IMR-90 (cell line): ENCODE measurements at regions not wholly inside any gene's neighbourhood (a gene's known extent, or its start where the extent isn't known, plus 50 kb on each side); places are given as distances from the start of the nearest gene placed in this dataset.

Source experiments
- ATAC-seq: fragments of 200-7000 bp; cut with Tn5 transposase; 2 replicates; pipeline ENCODE4 v1.9.1; 2020; ENCODE audit warnings: low read depth, mild to moderate bottlenecking, moderate library complexity
- BruUV-seq: library from RNA; stranded (reverse); fragments of 400-500 nt; replicated peaks from 2 replicates; lab custom pipeline; 2021; lab: Mats Ljungman, UMichigan
- CTCF ChIA-PET: fragments of 300-600 bp; formaldehyde crosslinking; extraction: SDS; loops from one replicate; lab custom pipeline; 2021; ENCODE audit warnings: antibody characterized with exemption; lab: Yijun Ruan, JAX
- POLR2A ChIA-PET: fragments of 300-600 bp; sonication (Branson Sonifier 250); formaldehyde crosslinking; loops from one replicate; lab custom pipeline; 2022; ENCODE audit warnings: antibody characterized with exemption; ENCODE audit not compliant: unreplicated experiment; lab: Charles Lee
- DNase-seq: peaks from one replicate; pipeline ENCODE4 v3.0.0; 2013
- H2AFZ ChIP-seq: replicated peaks from 2 replicates; pipeline ENCODE3; 2013; ENCODE audit warnings: low read length, mild to moderate bottlenecking; ENCODE audit not compliant: poor library complexity
- H2AK5ac ChIP-seq: 2 replicates; pipeline ENCODE4 v1.6.1; 2013; ENCODE audit warnings: low read depth, low read length, inconsistent platforms
- H2AK9ac ChIP-seq: replicated peaks from 2 replicates; pipeline ENCODE3; 2013; ENCODE audit warnings: mild to moderate bottlenecking, low read depth, low read length, moderate library complexity; ENCODE audit not compliant: poor library complexity
- H2BK120ac ChIP-seq: 2 replicates; pipeline ENCODE4 v1.6.1; 2013; ENCODE audit warnings: low read depth, low read length, inconsistent platforms
- H2BK15ac ChIP-seq: 3 replicates; pipeline ENCODE4 v1.6.1; 2013; ENCODE audit warnings: low read depth, low read length, inconsistent platforms
- H2BK20ac ChIP-seq: 2 replicates; pipeline ENCODE4 v1.6.1; 2013; ENCODE audit warnings: low read depth, mild to moderate bottlenecking, inconsistent platforms, low read length, moderate library complexity
- H2BK5ac ChIP-seq: 2 replicates; pipeline ENCODE4 v1.6.1; 2013; ENCODE audit warnings: mild to moderate bottlenecking, low read depth, low read length, inconsistent platforms; ENCODE audit not compliant: poor library complexity, severe bottlenecking
- H3K14ac ChIP-seq: replicated peaks from 2 replicates; pipeline ENCODE4 v1.6.1; 2013; ENCODE audit warnings: low read depth, low read length, inconsistent platforms
- H3K18ac ChIP-seq: 2 replicates; pipeline ENCODE4 v1.6.1; 2013; ENCODE audit warnings: low read depth, low read length, control low read depth
- H3K23ac ChIP-seq: 2 replicates; pipeline ENCODE4 v1.6.1; 2013; ENCODE audit warnings: low read depth, low read length, inconsistent platforms
- H3K27ac ChIP-seq: 2 replicates; pipeline ENCODE4 v1.5.1; 2013; ENCODE audit warnings: mild to moderate bottlenecking, control low read depth, low read length; ENCODE audit not compliant: insufficient read depth
- H3K27me3 ChIP-seq: 2 replicates; pipeline ENCODE4 v1.6.1; 2013; ENCODE audit warnings: low read length; ENCODE audit not compliant: control insufficient read depth, insufficient read depth
- H3K36me3 ChIP-seq: 2 replicates; pipeline ENCODE4 v1.6.1; 2013; ENCODE audit warnings: low read length, mixed read lengths; ENCODE audit not compliant: control insufficient read depth, insufficient read depth
- H3K4ac ChIP-seq: 2 replicates; pipeline ENCODE4 v1.6.1; 2013; ENCODE audit warnings: low read depth, low read length, inconsistent platforms
- H3K4me1 ChIP-seq: 2 replicates; pipeline ENCODE4 v1.6.1; 2013; ENCODE audit warnings: low read length, mixed read lengths; ENCODE audit not compliant: control insufficient read depth, insufficient read depth
- H3K4me2 ChIP-seq: 2 replicates; pipeline ENCODE4 v1.6.1; 2013; ENCODE audit warnings: low read depth, mild to moderate bottlenecking, control low read depth, low read length, moderate library complexity
- H3K4me3 ChIP-seq: 2 replicates; pipeline ENCODE4 v1.5.1; 2013; ENCODE audit warnings: low read depth, mild to moderate bottlenecking, control low read depth, low read length, moderate library complexity; ENCODE audit not compliant: insufficient read depth
- H3K56ac ChIP-seq: 2 replicates; pipeline ENCODE4 v1.6.1; 2013; ENCODE audit warnings: low read length, inconsistent platforms; ENCODE audit not compliant: insufficient read depth; ENCODE audit errors: extremely low read depth
- H3K79me1 ChIP-seq, 2 experiments: 2 replicates each; pipeline ENCODE4 v1.6.1; 2013; ENCODE audit warnings: low read length in 2 of 2, inconsistent platforms in 1 of 2, low read depth in 1 of 2
- H3K9ac ChIP-seq: 2 replicates; pipeline ENCODE4 v1.6.1; 2013; ENCODE audit warnings: low read depth, low read length, control low read depth
- H3K9me1 ChIP-seq: 2 replicates; pipeline ENCODE4 v1.6.1; 2013; ENCODE audit warnings: low read length, inconsistent platforms; ENCODE audit not compliant: insufficient read depth
- H3K9me3 ChIP-seq: 2 replicates; pipeline ENCODE4 v1.6.1; 2013; ENCODE audit warnings: low read length; ENCODE audit not compliant: control insufficient read depth, insufficient read depth
- H4K20me1 ChIP-seq: 2 replicates; pipeline ENCODE4 v1.6.1; 2013; ENCODE audit warnings: low read length, inconsistent platforms; ENCODE audit not compliant: insufficient read depth
- H4K5ac ChIP-seq: 2 replicates; pipeline ENCODE4 v1.6.1; 2013; ENCODE audit warnings: mild to moderate bottlenecking, low read depth, low read length, control low read depth
- H4K8ac ChIP-seq, 2 experiments: 2 replicates each; pipeline ENCODE4 v1.6.1; 2013; ENCODE audit warnings: low read depth in 2 of 2, low read length in 2 of 2, control low read depth in 1 of 2, inconsistent platforms in 1 of 2
- H4K91ac ChIP-seq: 2 replicates; pipeline ENCODE4 v1.6.1; 2013; ENCODE audit warnings: low read depth, low read length, inconsistent platforms; ENCODE audit not compliant: insufficient read depth
- BHLHE40 ChIP-seq: fragments of 150-350 bp; IDR thresholded peaks from 2 replicates; pipeline ENCODE4 v1.6.1; 2016; ENCODE audit warnings: mild to moderate bottlenecking, low read depth, low read length
- FOS ChIP-seq: fragments of 150-350 bp; IDR thresholded peaks from 2 replicates; pipeline ENCODE4 v1.6.1; 2016; ENCODE audit warnings: low read depth, low read length
- MAFK ChIP-seq: IDR thresholded peaks from 2 replicates; pipeline ENCODE4 v1.6.1; 2012; ENCODE audit warnings: low read depth, low read length, improper control_type of control experiment
- MXI1 ChIP-seq: IDR thresholded peaks from 2 replicates; pipeline ENCODE4 v1.6.1; 2012; ENCODE audit warnings: low read depth, mild to moderate bottlenecking, low read length, moderate library complexity, borderline replicate concordance
- NFE2L2 ChIP-seq: fragments of 150-350 bp; IDR thresholded peaks from 2 replicates; pipeline ENCODE4 v1.6.1; 2016; ENCODE audit warnings: low read depth, mild to moderate bottlenecking, low read length
- RAD21 ChIP-seq: IDR thresholded peaks from 2 replicates; pipeline ENCODE4 v1.6.1; 2012; ENCODE audit warnings: low read length, improper control_type of control experiment
- RCOR1 ChIP-seq: IDR thresholded peaks from 2 replicates; pipeline ENCODE4 v1.6.1; 2012; ENCODE audit warnings: mild to moderate bottlenecking, low read length, improper control_type of control experiment; ENCODE audit not compliant: insufficient replicate concordance
- RFX5 ChIP-seq: IDR thresholded peaks from 2 replicates; pipeline ENCODE4 v1.8.0; 2012; ENCODE audit warnings: low read depth, mild to moderate bottlenecking, low read length, moderate library complexity
- WGBS, 2 experiments: methylation state at CpG; one replicate each; pipeline versions ENCODE4 v1.1.5 to v1.1.7; 2013; ENCODE audit warnings: missing lambda C conversion rate in 2 of 2; ENCODE audit not compliant: insufficient read length in 1 of 2; ENCODE audit errors: extremely low coverage in 2 of 2; 5-methylcytosine and 5-hydroxymethylcytosine counted together
- dilution Hi-C: fragments of 300-500 bp; cut with HindIII; formaldehyde crosslinking; loops from one replicate; pipeline ENCODE4 v1.14.3; 2018; ENCODE audit warnings: low sequenced_read_pairs; ENCODE audit not compliant: unreplicated experiment
- in situ Hi-C: fragments of 300-500 bp; cut with MboI; formaldehyde crosslinking; loops from 3 replicates; pipeline ENCODE4 v1.14.3; 2019; ENCODE audit warnings: low sequenced_read_pairs, inconsistent platforms, mixed read lengths
- intact Hi-C: fragments of 100-400 bp; cut with micrococcal nuclease; formaldehyde crosslinking; loops from 2 replicates; pipeline ENCODE4 v1.10.0; 2022
- TF ChIP-seq, protein P1 (sequence below): fragments of 150-350 bp; IDR thresholded peaks from 2 replicates; pipeline ENCODE4 v1.6.1; 2016; ENCODE audit warnings: low read depth, mild to moderate bottlenecking, low read length, moderate library complexity, borderline replicate concordance

- Histone ChIP-seq H4K8ac (no peak overlapping the region), H3K4ac (no peak overlapping the region), H3K27me3 (no peaks in the 10 kb centered on the region), H2AK5ac (no peak overlapping the region), H3K9me1 (no peaks in the 10 kb centered on the region), H2BK20ac (no peak overlapping the region), H4K5ac (no peak overlapping the region), H3K9me3 (no peaks in the 10 kb centered on the region), H2BK5ac (no peak overlapping the region), H3K14ac (no peak overlapping the region), H3K56ac (no peak overlapping the region), H3K4me3 (no peak overlapping the region), H3K23ac (no peak overlapping the region), H2BK15ac (no peak overlapping the region), H3K79me1 (no peaks in the 10 kb centered on the region), H2BK120ac (no peak overlapping the region), H4K91ac (no peak overlapping the region), H3K4me2 (no peak overlapping the region), H3K4me1 (no peaks in the 10 kb centered on the region), H2AFZ (no peak overlapping the region), H3K27ac (no peak overlapping the region), H3K18ac (no peak overlapping the region), H3K9ac (no peak overlapping the region), H4K20me1 (no peaks in the 10 kb centered on the region), H3K36me3 (no peaks in the 10 kb centered on the region), H2AK9ac (no peak overlapping the region)
- POLR2A ChIA-PET: no interaction called here
- DNase-seq (no peak), ATAC-seq (no peak)
- in situ Hi-C loops (no loop called here), dilution Hi-C loops (no loop called here), intact Hi-C loops (no loop called here)
- CTCF ChIA-PET: no interaction called here
- no TSS peak for BruUV-seq
- TF ChIP-seq FOS: no peak
- TF ChIP-seq BHLHE40: no peak
- TF ChIP-seq RFX5: no peak
- no peak for TF ChIP-seq MXI1
- no peak for TF ChIP-seq MAFK
- TF ChIP-seq RCOR1: no peak
- TF ChIP-seq NFE2L2: no peak
- TF ChIP-seq, protein P1, sequence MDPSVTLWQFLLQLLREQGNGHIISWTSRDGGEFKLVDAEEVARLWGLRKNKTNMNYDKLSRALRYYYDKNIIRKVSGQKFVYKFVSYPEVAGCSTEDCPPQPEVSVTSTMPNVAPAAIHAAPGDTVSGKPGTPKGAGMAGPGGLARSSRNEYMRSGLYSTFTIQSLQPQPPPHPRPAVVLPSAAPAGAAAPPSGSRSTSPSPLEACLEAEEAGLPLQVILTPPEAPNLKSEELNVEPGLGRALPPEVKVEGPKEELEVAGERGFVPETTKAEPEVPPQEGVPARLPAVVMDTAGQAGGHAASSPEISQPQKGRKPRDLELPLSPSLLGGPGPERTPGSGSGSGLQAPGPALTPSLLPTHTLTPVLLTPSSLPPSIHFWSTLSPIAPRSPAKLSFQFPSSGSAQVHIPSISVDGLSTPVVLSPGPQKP: no peak
- no peak for TF ChIP-seq RAD21
- WGBS, 2 experiments: no CpG with 5 or more reads among the region's 4 CpGs
These were observed 370.6 kb upstream of the NCAM2 start for GRCh38 chr21:20627594-20627993.
